Astrocyte (in vitro differentiated cells and primary cell): ENCODE measurements at regions not wholly inside any gene's neighbourhood (a gene's known extent, or its start where the extent isn't known, plus 50 kb on each side); places are given as distances from the start of the nearest gene placed in this dataset.

ENCODE experiments used
- CTCF ChIP-seq: IDR thresholded peaks from 2 replicates; pipeline ENCODE4 v1.5.1; 2011; ENCODE audit warnings: low read depth, mild to moderate bottlenecking, inconsistent platforms, low read length, moderate library complexity; ENCODE audit not compliant: insufficient read depth
- EZH2 ChIP-seq: IDR thresholded peaks from 2 replicates; pipeline ENCODE4 v1.6.1; 2012; ENCODE audit warnings: mild to moderate bottlenecking, low read length, inconsistent platforms; ENCODE audit not compliant: insufficient read depth

GRCh38 chr10:2828741-2829140 lies 238.6 kb upstream of the PFKP start:
- no peak for TF ChIP-seq CTCF
- no peak for TF ChIP-seq EZH2
